Smooth muscle cell (in vitro differentiated cells): ENCODE measurements at regions not wholly inside any gene's neighbourhood (a gene's known extent, or its start where the extent isn't known, plus 50 kb on each side); places are given as distances from the start of the nearest gene placed in this dataset.

Experiments
- DNase-seq: peaks from one replicate; lab custom pipeline; 2025; ENCODE audit not compliant: unreplicated experiment; lab: John Stamatoyannopoulos, UW
- H2AFZ ChIP-seq: fragments of 200-600 bp; sonication (generic); 2 replicates; pipeline ENCODE4 v1.6.0; 2016; ENCODE audit warnings: antibody characterized with exemption, low read depth, mild to moderate bottlenecking
- H3F3A ChIP-seq: fragments of 200-600 bp; sonication (generic); 2 replicates; pipeline ENCODE4 v1.6.0; 2017; ENCODE audit warnings: antibody characterized with exemption, low read depth
- H3K27ac ChIP-seq: fragments of 200-600 bp; sonication (generic); 2 replicates; pipeline ENCODE4 v1.5.1; 2016; ENCODE audit warnings: low read depth, mild to moderate bottlenecking
- H3K27me3 ChIP-seq: fragments of 200-600 bp; sonication (generic); 2 replicates; pipeline ENCODE4 v1.6.1; 2016; ENCODE audit warnings: low read depth, mild to moderate bottlenecking
- H3K36me3 ChIP-seq: fragments of 200-600 bp; sonication (generic); 2 replicates; pipeline ENCODE4 v1.5.1; 2016; ENCODE audit warnings: low read depth
- H3K4me1 ChIP-seq: fragments of 200-600 bp; sonication (generic); 2 replicates; pipeline ENCODE4 v1.5.1; 2016; ENCODE audit warnings: low read depth
- H3K4me2 ChIP-seq: fragments of 200-600 bp; sonication (generic); 2 replicates; pipeline ENCODE4 v1.6.0; 2016; ENCODE audit warnings: mild to moderate bottlenecking
- H3K4me3 ChIP-seq: fragments of 200-600 bp; sonication (generic); 2 replicates; pipeline ENCODE4 v1.5.1; 2016; ENCODE audit warnings: mild to moderate bottlenecking
- H3K79me2 ChIP-seq: fragments of 200-600 bp; sonication (generic); 2 replicates; pipeline ENCODE4 v1.6.0; 2016; ENCODE audit warnings: low read depth, mild to moderate bottlenecking
- H3K9ac ChIP-seq: fragments of 200-600 bp; sonication (generic); 2 replicates; pipeline ENCODE4 v1.6.0; 2016; ENCODE audit warnings: low read depth
- H3K9me3 ChIP-seq: fragments of 200-600 bp; sonication (generic); replicated peaks from 2 replicates; pipeline ENCODE4 v1.5.1; 2016; ENCODE audit warnings: low read depth
- H4K20me1 ChIP-seq: fragments of 200-600 bp; sonication (generic); 2 replicates; pipeline ENCODE4 v1.6.0; 2016; ENCODE audit warnings: low read depth
- CTCF ChIP-seq: fragments of 200-600 bp; sonication (generic); IDR thresholded peaks from 2 replicates; pipeline ENCODE4 v1.5.1; 2017; ENCODE audit warnings: borderline replicate concordance, mild to moderate bottlenecking, antibody characterized with exemption; ENCODE audit not compliant: insufficient read depth, poor library complexity, severe bottlenecking
- WGBS: methylation state at CpG from one replicate; pipeline ENCODE4 v1.1.7; 2016; ENCODE audit warnings: low lambda C conversion rate; 5-methylcytosine and 5-hydroxymethylcytosine counted together

DNA sequence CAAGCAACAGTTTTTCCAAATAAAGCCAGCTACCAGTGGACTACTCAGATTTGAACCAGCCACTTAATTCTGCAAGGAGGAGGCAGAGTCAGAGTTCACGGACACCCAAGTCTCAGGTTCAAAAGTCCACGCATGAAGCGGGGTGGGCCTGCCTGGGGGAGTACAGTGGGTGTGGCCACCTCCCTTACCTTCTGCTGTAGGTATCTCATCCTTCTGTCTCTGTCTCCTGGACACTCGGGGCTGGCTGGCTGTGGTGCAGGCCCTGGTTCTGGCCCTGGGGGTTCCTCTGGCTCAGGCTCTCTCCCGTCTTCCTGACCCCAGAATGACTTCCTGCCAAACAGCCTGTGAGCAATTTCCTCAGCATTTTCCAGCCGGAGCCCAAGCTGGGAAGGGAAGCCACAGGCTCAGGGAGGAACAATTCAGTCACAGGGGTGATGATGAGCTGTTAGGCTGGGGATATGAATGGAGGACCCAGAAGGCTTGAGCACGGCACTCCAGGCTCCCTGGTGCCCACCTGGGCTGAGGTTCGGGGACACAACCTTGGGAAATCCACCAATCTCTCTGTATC lies 101.9 kb downstream of the LITAF start:
- no peak overlapping the region for H3K4me3 ChIP-seq
- H3K4me2 ChIP-seq = no peak overlapping the region
- no peak overlapping the region for H3K27ac ChIP-seq
- WGBS = 87% methylated on average over 8 of the region's 8 CpGs
- no peaks in the 10 kb centered on the region for H4K20me1 ChIP-seq
- no peaks in the 10 kb centered on the region for H3K9me3 ChIP-seq
- no peaks in the 10 kb centered on the region for H3K27me3 ChIP-seq
- H3K36me3 ChIP-seq = no peaks in the 10 kb centered on the region
- H3K9ac ChIP-seq = no peak overlapping the region
- no peaks in the 10 kb centered on the region for H3K79me2 ChIP-seq
- no peak overlapping the region for H2AFZ ChIP-seq
- no peaks in the 10 kb centered on the region for H3K4me1 ChIP-seq
- no peak for DNase-seq
- TF ChIP-seq CTCF = no peak
- no peaks in the 10 kb centered on the region for H3F3A ChIP-seq

DNA sequence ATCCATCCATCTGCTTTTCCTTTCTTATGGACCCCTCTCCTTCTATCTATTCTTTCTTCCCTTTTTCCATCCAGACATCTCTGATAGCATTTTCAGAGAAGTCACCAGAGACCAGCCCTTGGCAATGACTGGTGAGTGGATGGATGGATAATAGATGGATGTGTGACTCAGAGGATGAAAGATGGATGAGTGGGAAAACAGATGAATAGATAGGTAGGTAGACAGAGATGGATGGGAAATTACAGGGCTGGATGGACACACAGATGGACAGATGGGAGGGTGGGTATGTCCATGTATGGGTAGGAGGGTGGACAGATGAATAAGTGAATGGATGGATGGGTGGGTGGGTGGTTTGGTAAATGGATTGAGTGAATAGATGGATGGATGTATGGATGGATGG lies 101.0 kb downstream of the LITAF start:
- H3K27ac ChIP-seq = no peak overlapping the region
- no peak overlapping the region for H3K9ac ChIP-seq
- H3K27me3 ChIP-seq = no peaks in the 10 kb centered on the region
- H3K4me1 ChIP-seq = no peaks in the 10 kb centered on the region
- no peaks in the 10 kb centered on the region for H3K9me3 ChIP-seq
- no peak overlapping the region for H3K4me2 ChIP-seq
- no peaks in the 10 kb centered on the region for H3K36me3 ChIP-seq
- no peak overlapping the region for H3K4me3 ChIP-seq
- no peak overlapping the region for H2AFZ ChIP-seq
- H3K79me2 ChIP-seq = no peaks in the 10 kb centered on the region
- no peaks in the 10 kb centered on the region for H3F3A ChIP-seq
- DNase-seq = no peak
- no peak for TF ChIP-seq CTCF
- no peaks in the 10 kb centered on the region for H4K20me1 ChIP-seq

DNA sequence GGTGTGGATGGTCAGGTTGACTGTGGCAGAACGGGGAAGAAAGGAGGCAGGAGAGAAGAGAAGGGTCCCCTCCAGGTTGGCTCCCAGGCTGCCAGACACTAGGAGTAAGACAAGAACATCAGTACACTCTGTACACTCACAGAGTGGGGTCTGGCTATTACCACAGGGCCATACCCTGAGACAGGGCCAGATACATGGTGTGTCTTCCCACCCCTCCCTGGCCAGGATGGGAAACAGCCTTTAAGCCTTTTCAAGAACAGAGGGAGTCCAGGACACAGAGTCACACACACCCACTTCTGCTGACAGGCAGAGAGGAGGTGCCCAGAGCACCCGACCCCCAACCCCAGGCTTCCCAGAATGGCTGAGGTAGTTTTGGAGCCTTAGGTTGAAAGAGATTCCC lies 99.4 kb downstream of the LITAF start:
- Histone ChIP-seq H3F3A (no peaks in the 10 kb centered on the region), H3K4me2 (no peak overlapping the region), H3K4me1 (no peaks in the 10 kb centered on the region), H3K9ac (no peak overlapping the region), H3K9me3 (no peaks in the 10 kb centered on the region), H2AFZ (no peak overlapping the region), H3K79me2 (no peaks in the 10 kb centered on the region), H4K20me1 (no peaks in the 10 kb centered on the region), H3K36me3 (no peaks in the 10 kb centered on the region), H3K27ac (no peak overlapping the region), H3K4me3 (no peak overlapping the region), H3K27me3 (no peaks in the 10 kb centered on the region)
- 72% methylated on average over 2 of the region's 2 CpGs for WGBS
- no peak for DNase-seq
- TF ChIP-seq CTCF = no peak

GRCh38 chr16:11488304-11488703 lies 98.4 kb downstream of the LITAF start:
- Histone ChIP-seq H3K4me2 (no peak overlapping the region), H2AFZ (no peak overlapping the region), H3K36me3 (no peaks in the 10 kb centered on the region), H3K9ac (no peak overlapping the region), H3K79me2 (no peaks in the 10 kb centered on the region), H3K9me3 (no peaks in the 10 kb centered on the region), H3K4me3 (no peak overlapping the region), H3K27me3 (no peaks in the 10 kb centered on the region), H3K4me1 (no peaks in the 10 kb centered on the region), H3K27ac (no peak overlapping the region), H3F3A (no peaks in the 10 kb centered on the region), H4K20me1 (no peaks in the 10 kb centered on the region)
- no peak for TF ChIP-seq CTCF
- DNase-seq = no peak
- WGBS = 68% methylated on average over 2 of the region's 2 CpGs
